ENCODE measurements at regions not wholly inside any gene's neighbourhood (a gene's known extent, or its start where the extent isn't known, plus 50 kb on each side); places are given as distances from the start of the nearest gene placed in this dataset.

- FAIRE-seq: no peak
- BruUV-seq (replicated peaks): no TSS peak
These were observed 533.9 kb downstream of the IRX1 start for GRCh38 chr5:4129523-4129922.

More at GRCh38 chr5:4129523-4129922, 533.9 kb downstream of the IRX1 start:
- Histone ChIP-seq H3K36me3 (ENCODE audit: control insufficient read depth in 2 of 2, extremely low read depth in 1 of 2, insufficient read depth in 2 of 2, low read length in 2 of 2) (no peaks in the 10 kb centered on the region), H3K27me3 (ENCODE audit: control insufficient read depth in 2 of 2, insufficient read depth in 2 of 2, low read length in 2 of 2) (no peaks in the 10 kb centered on the region), H3K79me2 (ENCODE audit: control insufficient read depth, insufficient read depth, low read length) (no peaks in the 10 kb centered on the region), H3K9me3 (replicated peaks; ENCODE audit: control insufficient read depth, insufficient read depth, low read length) (peaks cover 5% of the 10 kb centered on the region), H4K20me1 (replicated peaks; ENCODE audit: control insufficient read depth, extremely low read depth, insufficient read depth, low read length) (no peaks in the 10 kb centered on the region), H3K4me3 (replicated peaks in 1 of 3; ENCODE audit: insufficient read depth in 1 of 3, low read depth in 1 of 3, low read length in 3 of 3) (no peak overlapping the region), H3K4me1 (ENCODE audit: control insufficient read depth, extremely low read depth, insufficient read depth, low read length) (no peaks in the 10 kb centered on the region), H3K9ac (replicated peaks; ENCODE audit: extremely low read depth, insufficient read depth, low read length) (no peak overlapping the region), H2AFZ (ENCODE audit: low read depth, low read length) (no peak overlapping the region), H3K9me1 (replicated peaks; ENCODE audit: control insufficient read depth, extremely low read depth, insufficient read depth, low read length) (no peaks in the 10 kb centered on the region), H3K27ac (ENCODE audit: insufficient read depth, low read depth, low read length) (no peak overlapping the region), H3K4me2 (ENCODE audit: insufficient read depth, low read length) (no peak overlapping the region)
- TF ChIP-seq GATA2 (IDR thresholded peaks at IDR 0.05; ENCODE audit: insufficient read depth, insufficient read length, low read depth, low read length): no peak
- no peak for TF ChIP-seq MYC (IDR thresholded peaks at IDR 0.05; ENCODE audit: low read depth, low read length)
- no peak for TF ChIP-seq MAX (IDR thresholded peaks at IDR 0.05; ENCODE audit: insufficient read depth, insufficient read length)
- TF ChIP-seq EZH2 (IDR thresholded peaks at IDR 0.05; ENCODE audit: borderline replicate concordance, low read depth, low read length, severe bottlenecking): no peak
- TF ChIP-seq FOS (IDR thresholded peaks at IDR 0.05; ENCODE audit: borderline replicate concordance, insufficient read depth, low read length): no peak
- no peak for TF ChIP-seq POLR2AphosphoS5 (IDR thresholded peaks at IDR 0.05; ENCODE audit: insufficient read depth, low read depth, low read length)
- TF ChIP-seq JUN (IDR thresholded peaks at IDR 0.05; ENCODE audit: borderline replicate concordance, insufficient read depth, insufficient read length, low read depth): no peak
- TF ChIP-seq POLR2A (IDR thresholded peaks at IDR 0.05; ENCODE audit: low read depth, low read length): no peak
- no peak for TF ChIP-seq CTCF (IDR thresholded peaks at IDR 0.05; ENCODE audit: extremely low read depth in 1 of 2, insufficient read depth in 1 of 2, low read depth in 1 of 2, low read length in 2 of 2)
- no peak for DNase-seq (ENCODE audit: low read depth, low spot score)
- CTCF ChIA-PET: no interaction called here
- dilution Hi-C loops (cut with MboI; ENCODE audit: extremely low pct_ligation_motif_present, low sequenced_read_pairs): no loop called here
- POLR2A ChIA-PET: no interaction called here
- intact Hi-C loops (cut with micrococcal nuclease): no loop called here
